Neuronal stem cell (in vitro differentiated cells): ENCODE measurements at regions not wholly inside any gene's neighbourhood (a gene's known extent, or its start where the extent isn't known, plus 50 kb on each side); places are given as distances from the start of the nearest gene placed in this dataset.

Experiments used
- DNase-seq: peaks from one replicate; pipeline ENCODE4 v3.0.0-alpha.2; 2013; ENCODE audit warnings: low spot score
- H2AFZ ChIP-seq: one replicate; pipeline ENCODE4 v1.6.1; 2013; ENCODE audit warnings: mild to moderate bottlenecking, low read length, inconsistent platforms
- H2AK5ac ChIP-seq: 2 replicates; pipeline ENCODE4 v1.6.1; 2013; ENCODE audit warnings: low read depth, mild to moderate bottlenecking, inconsistent platforms, low read length, moderate library complexity, mixed read lengths
- H2BK120ac ChIP-seq: 2 replicates; pipeline ENCODE4 v1.6.1; 2013; ENCODE audit warnings: low read depth, mild to moderate bottlenecking, inconsistent platforms, low read length, moderate library complexity, mixed read lengths
- H2BK12ac ChIP-seq: one replicate; pipeline ENCODE4 v1.6.1; 2013; ENCODE audit warnings: low read length, inconsistent platforms
- H2BK15ac ChIP-seq: 2 replicates; pipeline ENCODE4 v1.6.1; 2013; ENCODE audit warnings: mild to moderate bottlenecking, low read length, inconsistent platforms, mixed read lengths
- H2BK5ac ChIP-seq: one replicate; pipeline ENCODE4 v1.6.1; 2013; ENCODE audit warnings: inconsistent platforms, mild to moderate bottlenecking, low read length, moderate library complexity
- H3K14ac ChIP-seq: one replicate; pipeline ENCODE4 v1.6.1; 2013; ENCODE audit warnings: low read length, inconsistent platforms
- H3K18ac ChIP-seq: 2 replicates; pipeline ENCODE4 v1.6.1; 2013; ENCODE audit warnings: low read length, inconsistent platforms
- H3K23ac ChIP-seq: 2 replicates; pipeline ENCODE4 v1.6.1; 2013; ENCODE audit warnings: low read depth, mild to moderate bottlenecking, mixed read lengths, low read length, inconsistent platforms; ENCODE audit not compliant: poor library complexity
- H3K27ac ChIP-seq: replicated peaks from 3 replicates; pipeline ENCODE4 v1.5.1; 2013; ENCODE audit warnings: low read length, inconsistent platforms
- H3K27me3 ChIP-seq, 3 experiments: 2 replicates each; pipeline ENCODE4 v1.6.1; 2013; ENCODE audit warnings: low read length in 3 of 3, mild to moderate bottlenecking in 2 of 3, inconsistent platforms in 1 of 3, low read depth in 1 of 3, mixed read lengths in 1 of 3, moderate library complexity in 1 of 3; ENCODE audit not compliant: control insufficient read depth in 3 of 3, insufficient read depth in 3 of 3
- H3K36me3 ChIP-seq, 2 donors: replicated peaks in 1 of 2; 2 replicates each; pipeline ENCODE4 v1.6.1; 2013; ENCODE audit warnings: low read length in 2 of 2; ENCODE audit not compliant: control insufficient read depth in 2 of 2, insufficient read depth in 2 of 2
- H3K4ac ChIP-seq: 2 replicates; pipeline ENCODE4 v1.6.1; 2013; ENCODE audit warnings: inconsistent platforms, mild to moderate bottlenecking, low read length, moderate library complexity
- H3K4me1 ChIP-seq, 2 donors: 1 replicate in 1 of 2; 2 replicates in 1 of 2; pipeline ENCODE4 v1.6.1; 2013; ENCODE audit warnings: low read length in 2 of 2, low read depth in 1 of 2; ENCODE audit not compliant: control insufficient read depth in 2 of 2, insufficient read depth in 1 of 2
- H3K4me2 ChIP-seq: one replicate; pipeline ENCODE4 v1.6.1; 2013; ENCODE audit warnings: mild to moderate bottlenecking, low read length, inconsistent platforms; ENCODE audit not compliant: insufficient read depth, poor library complexity, severe bottlenecking
- H3K4me3 ChIP-seq, 2 donors: 2 replicates each; pipeline ENCODE4 v1.5.1; 2013; ENCODE audit warnings: low read length in 2 of 2, mild to moderate bottlenecking in 2 of 2, inconsistent platforms in 1 of 2, moderate library complexity in 1 of 2
- H3K79me1 ChIP-seq: one replicate; pipeline ENCODE4 v1.6.1; 2013; ENCODE audit warnings: low read depth, mild to moderate bottlenecking, inconsistent platforms, low read length, moderate library complexity
- H3K9ac ChIP-seq: one replicate; pipeline ENCODE4 v1.6.1; 2013; ENCODE audit warnings: mild to moderate bottlenecking, low read depth, low read length, inconsistent platforms; ENCODE audit not compliant: poor library complexity
- H3K9me3 ChIP-seq, 2 donors: replicated peaks in 1 of 2; 2 replicates each; pipeline versions ENCODE3 to v1.6.1; 2013; ENCODE audit warnings: low read length in 2 of 2, mild to moderate bottlenecking in 2 of 2, inconsistent platforms in 1 of 2, low read depth in 1 of 2, mixed read lengths in 1 of 2, moderate library complexity in 1 of 2; ENCODE audit not compliant: control insufficient read depth in 2 of 2, insufficient read depth in 1 of 2
- H4K8ac ChIP-seq: one replicate; pipeline ENCODE4 v1.6.1; 2013; ENCODE audit warnings: low read depth, mild to moderate bottlenecking, inconsistent platforms, low read length, moderate library complexity
- H4K91ac ChIP-seq: one replicate; pipeline ENCODE4 v1.6.1; 2013; ENCODE audit warnings: low read length, low read depth, mild to moderate bottlenecking, inconsistent platforms; ENCODE audit not compliant: poor library complexity
- WGBS, 2 donors: extraction: QIAGEN DNeasy Blood & Tissue Kit; methylation state at CpG; one replicate each; pipeline ENCODE4 v1.1.7; 2013; ENCODE audit warnings: missing lambda C conversion rate in 2 of 2, mixed read lengths in 1 of 2; ENCODE audit not compliant: insufficient read length in 2 of 2, insufficient replicate concordance in 1 of 2; ENCODE audit errors: extremely low coverage in 2 of 2; 5-methylcytosine and 5-hydroxymethylcytosine counted together

DNA sequence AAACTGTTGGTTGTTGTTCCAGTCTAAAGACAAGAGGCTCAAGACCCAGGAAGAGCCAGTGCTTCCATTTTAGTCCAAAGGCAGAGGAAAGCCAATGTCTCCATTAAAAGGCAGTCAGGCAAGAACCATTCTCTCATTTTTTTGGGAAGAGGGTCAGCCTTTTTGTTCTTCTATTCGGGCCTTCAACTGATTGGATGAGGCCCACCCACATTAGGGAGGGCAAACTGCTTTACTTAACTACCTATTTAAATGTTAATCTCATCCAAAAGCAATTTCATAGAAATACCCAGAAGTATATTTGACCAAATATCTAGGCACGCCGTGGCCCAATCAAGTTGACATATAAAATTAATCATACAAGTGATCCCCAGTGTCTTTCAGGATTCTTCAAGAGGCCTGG is 104.4 kb upstream of the SYT6 start:
- H4K8ac ChIP-seq: no peak overlapping the region
- H2AFZ ChIP-seq: no peak overlapping the region
- H3K4me3 ChIP-seq: no peak overlapping the region
- H3K4me1 ChIP-seq: peaks cover 0 to 2% of the 10 kb centered on the region in 2 donors
- no peak overlapping the region for H3K23ac ChIP-seq
- no peak overlapping the region for H2BK15ac ChIP-seq
- no peak overlapping the region for H2BK12ac ChIP-seq
- H3K4ac ChIP-seq: no peak overlapping the region
- H3K36me3 ChIP-seq: no peaks in the 10 kb centered on the region
- H3K27ac ChIP-seq: no peak overlapping the region
- no peak overlapping the region for H3K9ac ChIP-seq
- no peak overlapping the region for H3K18ac ChIP-seq
- peaks cover 0 to 3% of the 10 kb centered on the region in 2 donors for H3K9me3 ChIP-seq
- no peak overlapping the region for H2BK5ac ChIP-seq
- no peak overlapping the region for H4K91ac ChIP-seq
- H3K14ac ChIP-seq: no peak overlapping the region
- DNase-seq: no peak
- H3K79me1 ChIP-seq: no peaks in the 10 kb centered on the region
- no peak overlapping the region for H2BK120ac ChIP-seq
- no peak overlapping the region for H2AK5ac ChIP-seq
- H3K4me2 ChIP-seq: no peak overlapping the region
- no CpG with 5 or more reads among the region's 3 CpGs for WGBS, 2 donors
- H3K27me3 ChIP-seq: no peaks in the 10 kb centered on the region

DNA sequence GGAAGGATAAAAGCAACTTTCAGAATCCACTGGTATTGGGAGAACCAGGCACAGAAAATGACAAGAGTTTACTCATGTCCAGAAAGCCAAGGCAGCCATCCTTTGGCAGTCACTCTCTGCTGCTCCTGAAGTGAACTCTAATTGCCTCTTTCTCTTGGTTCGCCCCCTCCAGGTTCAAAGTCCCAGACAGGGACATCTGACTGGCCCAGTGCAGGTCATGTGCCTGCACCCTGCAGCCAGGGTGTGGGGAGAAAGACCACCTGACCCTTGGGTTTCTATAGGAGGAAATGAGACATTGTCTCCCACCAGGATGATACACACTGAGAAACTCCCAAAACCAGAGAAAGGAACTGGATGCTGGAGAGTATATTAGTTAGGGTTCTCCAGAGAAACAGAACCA is 103.9 kb upstream of the SYT6 start:
- Histone ChIP-seq H2BK5ac (no peak overlapping the region), H2AFZ (no peak overlapping the region), H3K27ac (no peak overlapping the region), H3K36me3 (no peaks in the 10 kb centered on the region), H3K27me3 (no peaks in the 10 kb centered on the region), H3K4me2 (no peak overlapping the region), H3K14ac (no peak overlapping the region), H2BK15ac (no peak overlapping the region), H4K91ac (no peak overlapping the region), H3K18ac (no peak overlapping the region), H3K4me1 (no peaks in the 10 kb centered on the region), H4K8ac (no peak overlapping the region), H3K23ac (no peak overlapping the region), H3K4ac (no peak overlapping the region), H3K9me3 (peaks cover 0 to 3% of the 10 kb centered on the region in 2 donors), H2BK120ac (no peak overlapping the region), H3K9ac (no peak overlapping the region), H2AK5ac (no peak overlapping the region), H3K4me3 (no peak overlapping the region), H2BK12ac (no peak overlapping the region), H3K79me1 (no peaks in the 10 kb centered on the region)
- no CpG with 5 or more reads among the region's 1 CpG for WGBS, 2 donors
- no peak for DNase-seq

DNA sequence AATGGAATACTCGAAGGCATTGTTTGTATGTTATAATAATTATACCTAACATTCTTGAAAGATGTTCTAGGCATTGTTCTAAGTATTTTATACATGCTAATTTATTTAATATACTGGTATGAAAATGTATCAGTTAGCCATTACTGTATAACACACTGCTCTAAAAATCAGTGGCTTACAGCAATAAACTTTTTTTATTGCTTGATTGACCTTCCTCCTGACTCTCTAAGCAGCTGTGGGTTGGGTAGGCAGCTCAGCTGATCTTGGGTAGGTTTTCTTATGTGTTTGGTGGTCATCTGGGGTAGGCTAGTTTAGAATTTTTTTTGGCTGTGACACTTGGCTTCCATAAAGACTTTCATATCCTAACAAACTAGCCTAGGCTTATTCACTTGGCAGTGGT is 100.2 kb upstream of the SYT6 start:
- Histone ChIP-seq H2BK15ac (no peak overlapping the region), H3K14ac (no peak overlapping the region), H3K18ac (no peak overlapping the region), H4K91ac (no peak overlapping the region), H3K36me3 (no peaks in the 10 kb centered on the region), H2AFZ (no peak overlapping the region), H2BK5ac (no peak overlapping the region), H3K79me1 (no peaks in the 10 kb centered on the region), H2AK5ac (no peak overlapping the region), H3K23ac (no peak overlapping the region), H3K27ac (no peak overlapping the region), H2BK120ac (no peak overlapping the region), H3K4me3 (no peak overlapping the region), H2BK12ac (no peak overlapping the region), H3K4me1 (no peaks in the 10 kb centered on the region), H3K9me3 (peaks cover 0 to 3% of the 10 kb centered on the region in 2 donors), H4K8ac (no peak overlapping the region), H3K4me2 (no peak overlapping the region), H3K9ac (no peak overlapping the region), H3K27me3 (no peaks in the 10 kb centered on the region), H3K4ac (no peak overlapping the region)
- no CpG with 5 or more reads among the region's 1 CpG for WGBS, 2 donors
- no peak for DNase-seq

DNA sequence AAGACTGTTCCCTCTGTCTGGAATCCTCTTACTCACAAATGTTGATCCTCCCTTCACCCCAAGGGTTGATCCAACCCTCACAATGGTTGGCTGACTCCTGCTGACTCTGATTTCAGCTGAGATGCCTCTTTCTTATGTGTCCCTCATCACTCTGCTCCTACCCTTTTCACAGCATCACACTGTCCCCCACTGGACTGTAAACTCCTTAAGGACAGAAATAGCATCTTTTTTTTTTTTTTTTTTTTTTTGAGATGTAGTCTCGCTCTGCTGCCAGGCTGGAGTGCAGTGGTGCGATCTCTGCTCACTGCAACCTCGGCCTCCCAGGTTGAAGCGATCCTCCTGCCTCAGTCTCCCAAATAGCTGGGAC is 97.9 kb upstream of the SYT6 start:
- H2AK5ac ChIP-seq: no peak overlapping the region

More for the DNA sequence above, 97.9 kb upstream of the SYT6 start:
- Histone ChIP-seq H3K4ac (no peak overlapping the region), H2BK5ac (no peak overlapping the region), H3K4me1 (peaks cover 0 to 2% of the 10 kb centered on the region in 2 donors), H3K27me3 (no peaks in the 10 kb centered on the region), H3K14ac (no peak overlapping the region), H3K18ac (no peak overlapping the region), H3K36me3 (no peaks in the 10 kb centered on the region), H2BK15ac (no peak overlapping the region), H4K8ac (no peak overlapping the region), H3K4me2 (no peak overlapping the region), H3K4me3 (no peak overlapping the region), H4K91ac (no peak overlapping the region), H2BK12ac (no peak overlapping the region), H2AFZ (no peak overlapping the region), H3K9ac (no peak overlapping the region), H3K23ac (no peak overlapping the region), H3K9me3 (peaks cover 0 to 3% of the 10 kb centered on the region in 2 donors), H2BK120ac (no peak overlapping the region), H3K27ac (no peak overlapping the region), H3K79me1 (no peaks in the 10 kb centered on the region)
- WGBS, 2 donors: no CpG with 5 or more reads among the region's 4 CpGs
- no peak for DNase-seq
